NB4 (cell line): ENCODE measurements at regions not wholly inside any gene's neighbourhood (a gene's known extent, or its start where the extent isn't known, plus 50 kb on each side); places are given as distances from the start of the nearest gene placed in this dataset.

Experiments
- DNase-seq: peaks from one replicate; pipeline ENCODE4 v3.0.0; 2010; ENCODE audit warnings: low read depth
- H3K4me3 ChIP-seq: one replicate; pipeline ENCODE4 v1.5.1; 2011; ENCODE audit warnings: mild to moderate bottlenecking, low read depth, low read length, moderate library complexity
- CTCF ChIP-seq: IDR thresholded peaks from one replicate; pipeline ENCODE4 v1.5.1; 2012; ENCODE audit warnings: low read depth, low read length
- MYC ChIP-seq: IDR thresholded peaks from 2 replicates; pipeline ENCODE4 v1.6.1; 2011; ENCODE audit warnings: low read depth, low read length
- POLR2A ChIP-seq: IDR thresholded peaks from 2 replicates; pipeline ENCODE4 v1.6.1; 2011; ENCODE audit warnings: mild to moderate bottlenecking; ENCODE audit not compliant: insufficient read length; ENCODE audit errors: extremely low read depth
- TF ChIP-seq, protein P1 (sequence below): IDR thresholded peaks from 2 replicates; pipeline ENCODE4 v1.6.1; 2011; ENCODE audit warnings: low read depth, low read length

DNA sequence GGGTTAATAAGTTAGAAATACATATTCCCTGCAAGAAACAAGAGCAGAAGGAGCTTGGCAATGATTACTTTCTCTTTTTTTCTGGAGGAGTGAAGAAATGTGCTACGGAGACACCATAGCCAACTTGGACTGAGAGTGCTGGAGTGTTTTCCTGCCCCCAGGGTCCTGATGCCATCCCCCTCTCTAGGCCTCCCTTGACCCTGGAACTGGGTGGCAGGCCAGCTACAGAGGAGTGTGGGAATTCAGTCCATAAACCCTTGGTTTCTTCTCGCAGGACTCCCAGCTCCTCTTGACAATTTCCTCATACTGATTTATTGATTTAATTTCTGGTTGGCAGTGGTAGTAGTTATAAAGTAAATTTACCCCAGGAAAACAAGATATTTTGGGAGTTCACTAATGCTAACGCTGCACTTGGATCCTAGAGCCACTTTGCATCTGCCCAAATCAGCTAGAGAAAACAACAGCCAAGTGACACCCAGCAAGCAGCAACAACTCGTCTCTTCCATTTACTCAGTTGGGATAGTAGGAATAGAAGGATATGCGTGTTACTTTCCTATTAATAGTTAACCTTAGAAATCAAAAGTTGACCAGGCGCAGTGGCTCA is 76.4 kb upstream of the CELF2 start:
- H3K4me3 ChIP-seq = no peak overlapping the region
- TF ChIP-seq CTCF (no peak), MYC (no peak), POLR2A (no peak)
- TF ChIP-seq, protein P1, sequence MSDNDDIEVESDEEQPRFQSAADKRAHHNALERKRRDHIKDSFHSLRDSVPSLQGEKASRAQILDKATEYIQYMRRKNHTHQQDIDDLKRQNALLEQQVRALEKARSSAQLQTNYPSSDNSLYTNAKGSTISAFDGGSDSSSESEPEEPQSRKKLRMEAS = no peak
- DNase-seq = no peak

DNA sequence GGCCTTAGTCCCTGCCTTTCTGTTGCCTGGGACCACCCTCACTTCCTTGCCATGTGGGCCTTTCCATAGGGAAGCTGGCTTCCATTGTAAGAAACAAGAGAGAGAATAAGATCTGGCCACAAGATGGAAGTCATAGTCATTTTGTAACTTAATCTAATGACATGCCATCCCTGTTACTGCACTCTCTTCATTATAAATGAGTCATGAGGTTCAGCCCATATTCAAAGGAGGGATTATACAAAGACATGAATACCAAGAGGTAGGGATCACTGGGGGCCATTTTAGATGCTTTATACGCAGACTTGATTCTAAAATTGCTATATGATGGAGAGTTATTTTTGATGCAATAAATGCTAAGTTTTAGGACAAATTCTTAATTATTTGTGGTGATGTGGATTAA is 75.2 kb upstream of the CELF2 start:
- DNase-seq = no peak
- TF ChIP-seq, protein P1 = no peak
- TF ChIP-seq MYC (no peak), POLR2A (no peak), CTCF (no peak)
- no peak overlapping the region for H3K4me3 ChIP-seq

GRCh38 chr10:10946081-10946480 is 71.6 kb upstream of the CELF2 start:
- no peak overlapping the region for H3K4me3 ChIP-seq
- DNase-seq = no peak
- TF ChIP-seq, protein P1 = no peak
- TF ChIP-seq MYC = no peak
- no peak for TF ChIP-seq POLR2A
- no peak for TF ChIP-seq CTCF

DNA sequence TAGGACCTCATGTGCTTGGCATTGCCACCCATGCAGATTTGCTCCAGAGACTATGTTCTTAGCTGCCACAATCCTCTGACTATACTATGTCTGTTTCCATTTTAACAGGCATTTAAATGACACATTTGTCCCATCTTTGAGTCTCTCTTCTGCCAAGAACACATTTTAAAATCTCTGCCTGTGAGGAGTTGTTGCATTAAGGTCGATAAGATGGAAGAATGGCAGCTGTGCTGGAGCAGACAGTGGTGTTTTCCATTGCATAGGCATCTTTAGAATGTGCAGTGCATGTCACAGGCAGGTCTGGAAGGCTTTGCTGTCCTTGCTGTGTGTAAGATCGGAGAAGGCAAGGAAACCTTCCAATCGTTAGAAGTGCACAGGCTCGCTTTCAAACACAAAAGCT is 70.9 kb upstream of the CELF2 start:
- H3K4me3 ChIP-seq = no peak overlapping the region
- no peak for DNase-seq
- TF ChIP-seq, protein P1 = no peak
- no peak for TF ChIP-seq CTCF
- no peak for TF ChIP-seq MYC
- no peak for TF ChIP-seq POLR2A

GRCh38 chr10:10951675-10952074 is 66.0 kb upstream of the CELF2 start:
- TF ChIP-seq CTCF (no peak), POLR2A (no peak)
- no peak overlapping the region for H3K4me3 ChIP-seq
- DNase-seq = no peak

- DNase-seq = no peak
- H3K4me3 ChIP-seq = no peak overlapping the region
- TF ChIP-seq, protein P1 = no peak
- TF ChIP-seq MYC = no peak
Observed at GRCh38 chr10:10952800-10953199, 64.9 kb upstream of the CELF2 start.
